Neuronal stem cell (in vitro differentiated cells): ENCODE measurements at regions not wholly inside any gene's neighbourhood (a gene's known extent, or its start where the extent isn't known, plus 50 kb on each side); places are given as distances from the start of the nearest gene placed in this dataset.
"Not testable (repeated sequence)": the region's sequence is repeated elsewhere in the genome, so short reads cannot be mapped to it uniquely, and the experiment has no call there.

ENCODE experiments used
- DNase-seq: peaks from one replicate; pipeline ENCODE4 v3.0.0-alpha.2; 2013; ENCODE audit warnings: low spot score
- H2AFZ ChIP-seq: one replicate; pipeline ENCODE4 v1.6.1; 2013; ENCODE audit warnings: mild to moderate bottlenecking, low read length, inconsistent platforms
- H2AK5ac ChIP-seq: 2 replicates; pipeline ENCODE4 v1.6.1; 2013; ENCODE audit warnings: low read depth, mild to moderate bottlenecking, inconsistent platforms, low read length, moderate library complexity, mixed read lengths
- H2BK120ac ChIP-seq: 2 replicates; pipeline ENCODE4 v1.6.1; 2013; ENCODE audit warnings: low read depth, mild to moderate bottlenecking, inconsistent platforms, low read length, moderate library complexity, mixed read lengths
- H2BK12ac ChIP-seq: one replicate; pipeline ENCODE4 v1.6.1; 2013; ENCODE audit warnings: low read length, inconsistent platforms
- H2BK15ac ChIP-seq: 2 replicates; pipeline ENCODE4 v1.6.1; 2013; ENCODE audit warnings: mild to moderate bottlenecking, low read length, inconsistent platforms, mixed read lengths
- H2BK5ac ChIP-seq: one replicate; pipeline ENCODE4 v1.6.1; 2013; ENCODE audit warnings: inconsistent platforms, mild to moderate bottlenecking, low read length, moderate library complexity
- H3K14ac ChIP-seq: one replicate; pipeline ENCODE4 v1.6.1; 2013; ENCODE audit warnings: low read length, inconsistent platforms
- H3K18ac ChIP-seq: 2 replicates; pipeline ENCODE4 v1.6.1; 2013; ENCODE audit warnings: low read length, inconsistent platforms
- H3K23ac ChIP-seq: 2 replicates; pipeline ENCODE4 v1.6.1; 2013; ENCODE audit warnings: low read depth, mild to moderate bottlenecking, mixed read lengths, low read length, inconsistent platforms; ENCODE audit not compliant: poor library complexity
- H3K27ac ChIP-seq: replicated peaks from 3 replicates; pipeline ENCODE4 v1.5.1; 2013; ENCODE audit warnings: low read length, inconsistent platforms
- H3K27me3 ChIP-seq, 3 experiments: 2 replicates each; pipeline ENCODE4 v1.6.1; 2013; ENCODE audit warnings: low read length in 3 of 3, mild to moderate bottlenecking in 2 of 3, inconsistent platforms in 1 of 3, low read depth in 1 of 3, mixed read lengths in 1 of 3, moderate library complexity in 1 of 3; ENCODE audit not compliant: control insufficient read depth in 3 of 3, insufficient read depth in 3 of 3
- H3K36me3 ChIP-seq, 2 donors: replicated peaks in 1 of 2; 2 replicates each; pipeline ENCODE4 v1.6.1; 2013; ENCODE audit warnings: low read length in 2 of 2; ENCODE audit not compliant: control insufficient read depth in 2 of 2, insufficient read depth in 2 of 2
- H3K4ac ChIP-seq: 2 replicates; pipeline ENCODE4 v1.6.1; 2013; ENCODE audit warnings: inconsistent platforms, mild to moderate bottlenecking, low read length, moderate library complexity
- H3K4me1 ChIP-seq, 2 donors: 1 replicate in 1 of 2; 2 replicates in 1 of 2; pipeline ENCODE4 v1.6.1; 2013; ENCODE audit warnings: low read length in 2 of 2, low read depth in 1 of 2; ENCODE audit not compliant: control insufficient read depth in 2 of 2, insufficient read depth in 1 of 2
- H3K4me2 ChIP-seq: one replicate; pipeline ENCODE4 v1.6.1; 2013; ENCODE audit warnings: mild to moderate bottlenecking, low read length, inconsistent platforms; ENCODE audit not compliant: insufficient read depth, poor library complexity, severe bottlenecking
- H3K4me3 ChIP-seq, 2 donors: 2 replicates each; pipeline ENCODE4 v1.5.1; 2013; ENCODE audit warnings: low read length in 2 of 2, mild to moderate bottlenecking in 2 of 2, inconsistent platforms in 1 of 2, moderate library complexity in 1 of 2
- H3K79me1 ChIP-seq: one replicate; pipeline ENCODE4 v1.6.1; 2013; ENCODE audit warnings: low read depth, mild to moderate bottlenecking, inconsistent platforms, low read length, moderate library complexity
- H3K9ac ChIP-seq: one replicate; pipeline ENCODE4 v1.6.1; 2013; ENCODE audit warnings: mild to moderate bottlenecking, low read depth, low read length, inconsistent platforms; ENCODE audit not compliant: poor library complexity
- H3K9me3 ChIP-seq, 2 donors: replicated peaks in 1 of 2; 2 replicates each; pipeline versions ENCODE3 to v1.6.1; 2013; ENCODE audit warnings: low read length in 2 of 2, mild to moderate bottlenecking in 2 of 2, inconsistent platforms in 1 of 2, low read depth in 1 of 2, mixed read lengths in 1 of 2, moderate library complexity in 1 of 2; ENCODE audit not compliant: control insufficient read depth in 2 of 2, insufficient read depth in 1 of 2
- H4K8ac ChIP-seq: one replicate; pipeline ENCODE4 v1.6.1; 2013; ENCODE audit warnings: low read depth, mild to moderate bottlenecking, inconsistent platforms, low read length, moderate library complexity
- H4K91ac ChIP-seq: one replicate; pipeline ENCODE4 v1.6.1; 2013; ENCODE audit warnings: low read length, low read depth, mild to moderate bottlenecking, inconsistent platforms; ENCODE audit not compliant: poor library complexity
- WGBS, 2 donors: extraction: QIAGEN DNeasy Blood & Tissue Kit; methylation state at CpG; one replicate each; pipeline ENCODE4 v1.1.7; 2013; ENCODE audit warnings: missing lambda C conversion rate in 2 of 2, mixed read lengths in 1 of 2; ENCODE audit not compliant: insufficient read length in 2 of 2, insufficient replicate concordance in 1 of 2; ENCODE audit errors: extremely low coverage in 2 of 2; 5-methylcytosine and 5-hydroxymethylcytosine counted together

- H2BK120ac ChIP-seq: no peak overlapping the region
- H3K4ac ChIP-seq: no peak overlapping the region
- no peak overlapping the region for H4K91ac ChIP-seq
- no peak overlapping the region for H3K23ac ChIP-seq
- WGBS, 2 donors: no CpG with 5 or more reads among the region's 1 CpG
- H2BK5ac ChIP-seq: no peak overlapping the region
- no peak overlapping the region for H3K27ac ChIP-seq
- H2AK5ac ChIP-seq: no peak overlapping the region
- H2BK12ac ChIP-seq: no peak overlapping the region
- H3K27me3 ChIP-seq: no peaks in the 10 kb centered on the region
- no peaks in the 10 kb centered on the region for H3K4me1 ChIP-seq
- no peak overlapping the region for H2AFZ ChIP-seq
- H3K18ac ChIP-seq: no peak overlapping the region
- H3K4me2 ChIP-seq: no peak overlapping the region
- no peaks in the 10 kb centered on the region for H3K9me3 ChIP-seq
- H3K79me1 ChIP-seq: no peaks in the 10 kb centered on the region
- H3K14ac ChIP-seq: no peak overlapping the region
- DNase-seq: no peak
- H3K9ac ChIP-seq: no peak overlapping the region
- no peak overlapping the region for H4K8ac ChIP-seq
- H3K4me3 ChIP-seq: no peak overlapping the region
- no peaks in the 10 kb centered on the region for H3K36me3 ChIP-seq
- H2BK15ac ChIP-seq: no peak overlapping the region
Observed at GRCh38 chr6:82555801-82556200, 192.2 kb downstream of the TPBG start.

GRCh38 chr6:82558531-82558930 lies 194.9 kb downstream of the TPBG start:
- DNase-seq, H2AFZ ChIP-seq, H3K9me3 ChIP-seq, H2BK5ac ChIP-seq, H3K4me1 ChIP-seq, H2BK12ac ChIP-seq, H3K27ac ChIP-seq, H3K4ac ChIP-seq, H3K4me3 ChIP-seq, H2AK5ac ChIP-seq, H3K27me3 ChIP-seq, H2BK15ac ChIP-seq, H4K8ac ChIP-seq, H4K91ac ChIP-seq, H3K23ac ChIP-seq, H3K9ac ChIP-seq, H3K18ac ChIP-seq, H3K36me3 ChIP-seq, H3K4me2 ChIP-seq, H3K79me1 ChIP-seq, H2BK120ac ChIP-seq, H3K14ac ChIP-seq: not testable (repeated sequence)
- no CpG with 5 or more reads among the region's 20 CpGs for WGBS, 2 donors

GRCh38 chr6:82567621-82568020 lies 204.0 kb downstream of the TPBG start:
- Histone ChIP-seq H3K36me3 (no peaks in the 10 kb centered on the region), H2BK12ac (no peak overlapping the region), H2AFZ (no peak overlapping the region), H4K8ac (no peak overlapping the region), H3K4me2 (no peak overlapping the region), H2BK15ac (no peak overlapping the region), H3K4me1 (peaks cover 0 to 2% of the 10 kb centered on the region in 2 donors), H3K79me1 (no peaks in the 10 kb centered on the region), H3K27me3 (no peaks in the 10 kb centered on the region), H3K9ac (no peak overlapping the region), H3K18ac (no peak overlapping the region), H2BK120ac (no peak overlapping the region), H2AK5ac (no peak overlapping the region), H3K23ac (no peak overlapping the region), H3K14ac (no peak overlapping the region), H2BK5ac (no peak overlapping the region), H3K9me3 (no peaks in the 10 kb centered on the region), H3K4ac (no peak overlapping the region), H4K91ac (no peak overlapping the region), H3K27ac (no peak overlapping the region), H3K4me3 (no peak overlapping the region)
- WGBS, 2 donors: no CpG with 5 or more reads among the region's 1 CpG
- no peak for DNase-seq

- Histone ChIP-seq H3K9me3 (no peaks in the 10 kb centered on the region), H2AFZ (no peak overlapping the region), H3K4me1 (peaks cover 0 to 5% of the 10 kb centered on the region in 2 donors), H3K4me3 (no peak overlapping the region), H3K9ac (no peak overlapping the region), H2BK15ac (no peak overlapping the region), H3K23ac (no peak overlapping the region), H4K91ac (no peak overlapping the region), H3K4me2 (no peak overlapping the region), H3K27me3 (no peaks in the 10 kb centered on the region), H3K4ac (no peak overlapping the region), H3K79me1 (no peaks in the 10 kb centered on the region), H2AK5ac (no peak overlapping the region), H2BK120ac (no peak overlapping the region), H2BK12ac (no peak overlapping the region), H3K36me3 (no peaks in the 10 kb centered on the region), H3K18ac (peak overlapping the region; percentile 24), H2BK5ac (no peak overlapping the region), H3K27ac (no peak overlapping the region), H3K14ac (no peak overlapping the region), H4K8ac (no peak overlapping the region)
- WGBS, 2 donors: no CpG with 5 or more reads among the region's 6 CpGs
- DNase-seq: no peak
Observed at GRCh38 chr6:82568290-82568993, 204.8 kb downstream of the TPBG start.
